Liver (tissue), 8 donors: ENCODE measurements at regions not wholly inside any gene's neighbourhood (a gene's known extent, or its start where the extent isn't known, plus 50 kb on each side); places are given as distances from the start of the nearest gene placed in this dataset.

Source experiments
- DNase-seq: peaks from one replicate; pipeline ENCODE4 v3.0.0-alpha.2; 2017; ENCODE audit warnings: low spot score
- H3K27ac ChIP-seq, 2 donors: one replicate each; pipeline ENCODE4 v1.7.0; 2013; ENCODE audit warnings: inconsistent platforms in 2 of 2, low read length in 2 of 2, control low read depth in 1 of 2, low read depth in 1 of 2, mild to moderate bottlenecking in 1 of 2
- H3K27me3 ChIP-seq, 4 donors: one replicate each; pipeline versions ENCODE4 v1.6.1 to v1.7.0; 2013; ENCODE audit warnings: low read length in 3 of 4, inconsistent platforms in 1 of 4, mild to moderate bottlenecking in 1 of 4, moderate library complexity in 1 of 4; ENCODE audit not compliant: control insufficient read depth in 4 of 4, insufficient read depth in 4 of 4
- H3K36me3 ChIP-seq, 4 donors: one replicate each; pipeline versions ENCODE4 v1.6.1 to v1.7.0; 2013; ENCODE audit warnings: low read length in 3 of 4, mild to moderate bottlenecking in 3 of 4, low read depth in 1 of 4, moderate library complexity in 1 of 4; ENCODE audit not compliant: control insufficient read depth in 4 of 4, insufficient read depth in 3 of 4
- H3K4me1 ChIP-seq, 4 donors: one replicate each; pipeline versions ENCODE4 v1.6.1 to v1.7.0; 2013; ENCODE audit warnings: low read length in 3 of 4, mild to moderate bottlenecking in 3 of 4, moderate library complexity in 1 of 4; ENCODE audit not compliant: control insufficient read depth in 4 of 4, insufficient read depth in 4 of 4
- H3K4me3 ChIP-seq, 3 donors: one replicate each; pipeline versions ENCODE4 v1.6.1 to v1.7.0; 2013; ENCODE audit warnings: low read length in 3 of 3, control low read depth in 1 of 3, low read depth in 1 of 3, mild to moderate bottlenecking in 1 of 3
- H3K9ac ChIP-seq, 2 donors: one replicate each; pipeline ENCODE4 v1.7.0; 2013; ENCODE audit warnings: low read length in 2 of 2, mild to moderate bottlenecking in 2 of 2, moderate library complexity in 2 of 2, control low read depth in 1 of 2, low read depth in 1 of 2
- H3K9me3 ChIP-seq, 4 donors: one replicate each; pipeline versions ENCODE4 v1.6.1 to v1.7.0; 2013; ENCODE audit warnings: low read length in 3 of 4; ENCODE audit not compliant: control insufficient read depth in 4 of 4
- EGR1 ChIP-seq, 2 donors: IDR thresholded peaks; 2 replicates each; pipeline ENCODE4 v1.6.1; 2016 to 2018; ENCODE audit warnings: antibody characterized with exemption in 2 of 2, low read depth in 2 of 2
- FOXA1 ChIP-seq: IDR thresholded peaks from 2 replicates; pipeline ENCODE4 v1.6.1; 2016; ENCODE audit warnings: antibody characterized with exemption
- FOXA2 ChIP-seq: IDR thresholded peaks from 2 replicates; pipeline ENCODE4 v1.6.1; 2016; ENCODE audit warnings: antibody characterized with exemption
- GABPA ChIP-seq, 2 donors: IDR thresholded peaks in 1 of 2; conservative IDR thresholded peaks in 1 of 2; 2 replicates each; pipeline ENCODE4 v1.6.1; 2016; ENCODE audit warnings: antibody characterized with exemption in 2 of 2, mild to moderate bottlenecking in 1 of 2, moderate library complexity in 1 of 2
- HNF4A ChIP-seq, 2 donors: conservative IDR thresholded peaks; 2 replicates each; pipeline ENCODE4 v1.6.1; 2016; ENCODE audit warnings: antibody characterized with exemption in 2 of 2, mild to moderate bottlenecking in 2 of 2
- HNF4G ChIP-seq: IDR thresholded peaks from 2 replicates; pipeline ENCODE4 v1.6.1; 2016; ENCODE audit warnings: antibody characterized with exemption
- JUND ChIP-seq, 2 donors: IDR thresholded peaks; 2 replicates each; pipeline ENCODE4 v1.6.1; 2016; ENCODE audit warnings: antibody characterized with exemption in 2 of 2
- NR2F2 ChIP-seq: IDR thresholded peaks from 2 replicates; pipeline ENCODE4 v1.6.1; 2016; ENCODE audit warnings: antibody characterized with exemption
- RAD21 ChIP-seq, 2 donors: IDR thresholded peaks; 2 replicates each; pipeline ENCODE4 v1.6.1; 2016; ENCODE audit warnings: antibody characterized with exemption in 2 of 2, mild to moderate bottlenecking in 2 of 2
- RXRA ChIP-seq, 2 donors: IDR thresholded peaks; 2 replicates each; pipeline ENCODE4 v1.6.1; 2017 to 2018; ENCODE audit warnings: antibody characterized with exemption in 2 of 2, mild to moderate bottlenecking in 1 of 2
- SP1 ChIP-seq: IDR thresholded peaks from 2 replicates; pipeline ENCODE4 v1.6.1; 2018; ENCODE audit warnings: antibody characterized with exemption, mild to moderate bottlenecking
- TAF1 ChIP-seq: conservative IDR thresholded peaks from 2 replicates; pipeline ENCODE4 v1.6.1; 2016; ENCODE audit warnings: antibody characterized with exemption, mild to moderate bottlenecking
- YY1 ChIP-seq: IDR thresholded peaks from 2 replicates; pipeline ENCODE4 v1.6.1; 2016; ENCODE audit warnings: antibody characterized with exemption, mild to moderate bottlenecking
- WGBS: extraction: QIAGEN DNeasy Blood & Tissue Kit; methylation state at CpG from one replicate; pipeline ENCODE4 v1.1.7; 2013; 5-methylcytosine and 5-hydroxymethylcytosine counted together
- TF ChIP-seq, protein P1 (sequence below): IDR thresholded peaks from 2 replicates; pipeline ENCODE4 v1.6.1; 2016; ENCODE audit warnings: antibody characterized with exemption
- TF ChIP-seq, protein P2 (sequence below): IDR thresholded peaks from 2 replicates; pipeline ENCODE4 v1.6.1; 2016; ENCODE audit warnings: antibody characterized with exemption
- TF ChIP-seq, protein P3 (sequence below): fragments of 150-350 bp; IDR thresholded peaks from 2 replicates; pipeline ENCODE4 v1.5.1; 2017; ENCODE audit warnings: improper control_type of control experiment, low read depth, low read length; ENCODE audit not compliant: missing input control
- TF ChIP-seq, protein P4 (sequence below): IDR thresholded peaks from 2 replicates; pipeline ENCODE4 v1.6.1; 2016; ENCODE audit warnings: antibody characterized with exemption, mild to moderate bottlenecking
- donor health status: healthy.
- donor health status: healthy.
- donor health status: healthy.
- donor health status: healthy.
- donor health status: healthy.

- Histone ChIP-seq H3K36me3 (no peaks in the 10 kb centered on the region), H3K4me1 (no peaks in the 10 kb centered on the region), H3K9ac (no peak overlapping the region), H3K27me3 (no peaks in the 10 kb centered on the region), H3K9me3 (no peaks in the 10 kb centered on the region), H3K4me3 (no peak overlapping the region), H3K27ac (no peak overlapping the region)
- 84% methylated on average over 6 of the region's 6 CpGs for WGBS
- no peak for DNase-seq
- TF ChIP-seq RXRA (IDR thresholded peaks at IDR 0.05) (no peak), GABPA (IDR thresholded peaks at IDR 0.05 in 1 of 2, conservative IDR thresholded peaks at IDR 0.05 in 1 of 2) (no peak), EGR1 (IDR thresholded peaks at IDR 0.05; ENCODE audit: low read depth in 2 of 2) (no peak), TAF1 (no peak), JUND (IDR thresholded peaks at IDR 0.05) (no peak), HNF4G (no peak), NR2F2 (no peak), HNF4A (conservative IDR thresholded peaks at IDR 0.05) (no peak), FOXA1 (no peak)
- TF ChIP-seq, protein P1, sequence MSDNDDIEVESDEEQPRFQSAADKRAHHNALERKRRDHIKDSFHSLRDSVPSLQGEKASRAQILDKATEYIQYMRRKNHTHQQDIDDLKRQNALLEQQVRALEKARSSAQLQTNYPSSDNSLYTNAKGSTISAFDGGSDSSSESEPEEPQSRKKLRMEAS: no peak
- TF ChIP-seq, protein P2, sequence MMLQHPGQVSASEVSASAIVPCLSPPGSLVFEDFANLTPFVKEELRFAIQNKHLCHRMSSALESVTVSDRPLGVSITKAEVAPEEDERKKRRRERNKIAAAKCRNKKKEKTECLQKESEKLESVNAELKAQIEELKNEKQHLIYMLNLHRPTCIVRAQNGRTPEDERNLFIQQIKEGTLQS: no peak
- TF ChIP-seq, protein P3, sequence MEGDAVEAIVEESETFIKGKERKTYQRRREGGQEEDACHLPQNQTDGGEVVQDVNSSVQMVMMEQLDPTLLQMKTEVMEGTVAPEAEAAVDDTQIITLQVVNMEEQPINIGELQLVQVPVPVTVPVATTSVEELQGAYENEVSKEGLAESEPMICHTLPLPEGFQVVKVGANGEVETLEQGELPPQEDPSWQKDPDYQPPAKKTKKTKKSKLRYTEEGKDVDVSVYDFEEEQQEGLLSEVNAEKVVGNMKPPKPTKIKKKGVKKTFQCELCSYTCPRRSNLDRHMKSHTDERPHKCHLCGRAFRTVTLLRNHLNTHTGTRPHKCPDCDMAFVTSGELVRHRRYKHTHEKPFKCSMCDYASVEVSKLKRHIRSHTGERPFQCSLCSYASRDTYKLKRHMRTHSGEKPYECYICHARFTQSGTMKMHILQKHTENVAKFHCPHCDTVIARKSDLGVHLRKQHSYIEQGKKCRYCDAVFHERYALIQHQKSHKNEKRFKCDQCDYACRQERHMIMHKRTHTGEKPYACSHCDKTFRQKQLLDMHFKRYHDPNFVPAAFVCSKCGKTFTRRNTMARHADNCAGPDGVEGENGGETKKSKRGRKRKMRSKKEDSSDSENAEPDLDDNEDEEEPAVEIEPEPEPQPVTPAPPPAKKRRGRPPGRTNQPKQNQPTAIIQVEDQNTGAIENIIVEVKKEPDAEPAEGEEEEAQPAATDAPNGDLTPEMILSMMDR: no peak
Observed at GRCh38 chr4:177097291-177097690, 212.4 kb upstream of the NEIL3 start.

- no peaks in the 10 kb centered on the region for H3K4me1 ChIP-seq
- 84% methylated on average over 6 of the region's 6 CpGs for WGBS
- TF ChIP-seq FOXA2: no peak
- no peak for TF ChIP-seq HNF4G
- no peak for TF ChIP-seq TAF1
- TF ChIP-seq SP1: no peak
- no peak for TF ChIP-seq HNF4A (conservative IDR thresholded peaks at IDR 0.05)
- TF ChIP-seq, protein P4, sequence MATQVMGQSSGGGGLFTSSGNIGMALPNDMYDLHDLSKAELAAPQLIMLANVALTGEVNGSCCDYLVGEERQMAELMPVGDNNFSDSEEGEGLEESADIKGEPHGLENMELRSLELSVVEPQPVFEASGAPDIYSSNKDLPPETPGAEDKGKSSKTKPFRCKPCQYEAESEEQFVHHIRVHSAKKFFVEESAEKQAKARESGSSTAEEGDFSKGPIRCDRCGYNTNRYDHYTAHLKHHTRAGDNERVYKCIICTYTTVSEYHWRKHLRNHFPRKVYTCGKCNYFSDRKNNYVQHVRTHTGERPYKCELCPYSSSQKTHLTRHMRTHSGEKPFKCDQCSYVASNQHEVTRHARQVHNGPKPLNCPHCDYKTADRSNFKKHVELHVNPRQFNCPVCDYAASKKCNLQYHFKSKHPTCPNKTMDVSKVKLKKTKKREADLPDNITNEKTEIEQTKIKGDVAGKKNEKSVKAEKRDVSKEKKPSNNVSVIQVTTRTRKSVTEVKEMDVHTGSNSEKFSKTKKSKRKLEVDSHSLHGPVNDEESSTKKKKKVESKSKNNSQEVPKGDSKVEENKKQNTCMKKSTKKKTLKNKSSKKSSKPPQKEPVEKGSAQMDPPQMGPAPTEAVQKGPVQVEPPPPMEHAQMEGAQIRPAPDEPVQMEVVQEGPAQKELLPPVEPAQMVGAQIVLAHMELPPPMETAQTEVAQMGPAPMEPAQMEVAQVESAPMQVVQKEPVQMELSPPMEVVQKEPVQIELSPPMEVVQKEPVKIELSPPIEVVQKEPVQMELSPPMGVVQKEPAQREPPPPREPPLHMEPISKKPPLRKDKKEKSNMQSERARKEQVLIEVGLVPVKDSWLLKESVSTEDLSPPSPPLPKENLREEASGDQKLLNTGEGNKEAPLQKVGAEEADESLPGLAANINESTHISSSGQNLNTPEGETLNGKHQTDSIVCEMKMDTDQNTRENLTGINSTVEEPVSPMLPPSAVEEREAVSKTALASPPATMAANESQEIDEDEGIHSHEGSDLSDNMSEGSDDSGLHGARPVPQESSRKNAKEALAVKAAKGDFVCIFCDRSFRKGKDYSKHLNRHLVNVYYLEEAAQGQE: no peak
- no peak for TF ChIP-seq JUND (IDR thresholded peaks at IDR 0.05)
- TF ChIP-seq FOXA1: no peak
- TF ChIP-seq, protein P2: no peak
- TF ChIP-seq, protein P3: no peak
- TF ChIP-seq EGR1 (IDR thresholded peaks at IDR 0.05; ENCODE audit: low read depth in 2 of 2): no peak
- TF ChIP-seq RXRA (IDR thresholded peaks at IDR 0.05): no peak
- TF ChIP-seq GABPA (IDR thresholded peaks at IDR 0.05 in 1 of 2, conservative IDR thresholded peaks at IDR 0.05 in 1 of 2): no peak
- no peak for TF ChIP-seq RAD21 (IDR thresholded peaks at IDR 0.05)
- TF ChIP-seq YY1: no peak
- TF ChIP-seq, protein P1: no peak
- no peak for TF ChIP-seq NR2F2
- no peaks in the 10 kb centered on the region for H3K9me3 ChIP-seq
- no peak overlapping the region for H3K9ac ChIP-seq
- no peak overlapping the region for H3K4me3 ChIP-seq
- DNase-seq: no peak
- no peaks in the 10 kb centered on the region for H3K27me3 ChIP-seq
- H3K27ac ChIP-seq: no peak overlapping the region
- no peaks in the 10 kb centered on the region for H3K36me3 ChIP-seq
Observed at GRCh38 chr4:177099211-177099610, 210.5 kb upstream of the NEIL3 start.
